ENCODE measurements at regions not wholly inside any gene's neighbourhood (a gene's known extent, or its start where the extent isn't known, plus 50 kb on each side); places are given as distances from the start of the nearest gene placed in this dataset.

- H3K4me2 ChIP-seq (ENCODE audit: low read depth, low read length, poor library complexity, severe bottlenecking): no peak overlapping the region
- H3K27me3 ChIP-seq (ENCODE audit: insufficient read depth, low read length, poor library complexity, severe bottlenecking): no peaks in the 10 kb centered on the region
- no peak overlapping the region for H3K4me3 ChIP-seq (ENCODE audit: low read length, poor library complexity, severe bottlenecking)
- no peaks in the 10 kb centered on the region for H3K36me3 ChIP-seq (ENCODE audit: insufficient read depth, low read length)
- H3F3A ChIP-seq (ENCODE audit: low read depth): no peaks in the 10 kb centered on the region
- TF ChIP-seq CTCF (conservative IDR thresholded peaks at IDR 0.05; ENCODE audit: low read length): no peak
- TF ChIP-seq EZH2phosphoT487 (IDR thresholded peaks at IDR 0.05; ENCODE audit: borderline replicate concordance): no peak
- no peaks in the 10 kb centered on the region for H3K4me1 ChIP-seq (ENCODE audit: insufficient read depth, low read length, poor library complexity, severe bottlenecking)
- H3K9ac ChIP-seq (ENCODE audit: low read depth, low read length, poor library complexity, severe bottlenecking): no peak overlapping the region
- H3K79me2 ChIP-seq (ENCODE audit: insufficient read depth, low read length): no peaks in the 10 kb centered on the region
- no peaks in the 10 kb centered on the region for H4K20me1 ChIP-seq (ENCODE audit: insufficient read depth, low read length, poor library complexity, severe bottlenecking)
- H3K9me3 ChIP-seq (ENCODE audit: insufficient read depth, low read depth, low read length): no peaks in the 10 kb centered on the region
- H3K9me2 ChIP-seq (replicated peaks; ENCODE audit: low read depth, low read length): no peaks in the 10 kb centered on the region
- no peak overlapping the region for H2AFZ ChIP-seq (ENCODE audit: low read length)
Observed at GRCh38 chr4:162282684-162283083, 118.9 kb upstream of the FSTL5 start.

- H3K9ac ChIP-seq (ENCODE audit: low read depth, low read length, poor library complexity, severe bottlenecking): no peak overlapping the region
- no peaks in the 10 kb centered on the region for H3F3A ChIP-seq (ENCODE audit: low read depth)
- no peaks in the 10 kb centered on the region for H3K9me2 ChIP-seq (replicated peaks; ENCODE audit: low read depth, low read length)
- TF ChIP-seq EZH2phosphoT487 (IDR thresholded peaks at IDR 0.05; ENCODE audit: borderline replicate concordance) (no peak), CTCF (conservative IDR thresholded peaks at IDR 0.05; ENCODE audit: low read length) (no peak)
- no peaks in the 10 kb centered on the region for H3K4me1 ChIP-seq (ENCODE audit: insufficient read depth, low read length, poor library complexity, severe bottlenecking)
- H3K27me3 ChIP-seq (ENCODE audit: insufficient read depth, low read length, poor library complexity, severe bottlenecking): no peaks in the 10 kb centered on the region
- H3K4me3 ChIP-seq (ENCODE audit: low read length, poor library complexity, severe bottlenecking): no peak overlapping the region
- no peak overlapping the region for H3K4me2 ChIP-seq (ENCODE audit: low read depth, low read length, poor library complexity, severe bottlenecking)
- no peak overlapping the region for H2AFZ ChIP-seq (ENCODE audit: low read length)
- no peaks in the 10 kb centered on the region for H4K20me1 ChIP-seq (ENCODE audit: insufficient read depth, low read length, poor library complexity, severe bottlenecking)
- no peaks in the 10 kb centered on the region for H3K79me2 ChIP-seq (ENCODE audit: insufficient read depth, low read length)
- H3K9me3 ChIP-seq (ENCODE audit: insufficient read depth, low read depth, low read length): no peaks in the 10 kb centered on the region
- H3K36me3 ChIP-seq (ENCODE audit: insufficient read depth, low read length): no peaks in the 10 kb centered on the region
Observed at GRCh38 chr4:162274354-162274753, 110.6 kb upstream of the FSTL5 start.

- Histone ChIP-seq H3K79me2 (ENCODE audit: insufficient read depth, low read length) (no peaks in the 10 kb centered on the region), H2AFZ (ENCODE audit: low read length) (no peak overlapping the region), H3K4me2 (ENCODE audit: low read depth, low read length, poor library complexity, severe bottlenecking) (no peak overlapping the region), H3K4me3 (ENCODE audit: low read length, poor library complexity, severe bottlenecking) (no peak overlapping the region), H3K4me1 (ENCODE audit: insufficient read depth, low read length, poor library complexity, severe bottlenecking) (no peaks in the 10 kb centered on the region), H3F3A (ENCODE audit: low read depth) (no peaks in the 10 kb centered on the region), H3K9ac (ENCODE audit: low read depth, low read length, poor library complexity, severe bottlenecking) (no peak overlapping the region), H3K9me2 (replicated peaks; ENCODE audit: low read depth, low read length) (no peaks in the 10 kb centered on the region), H4K20me1 (ENCODE audit: insufficient read depth, low read length, poor library complexity, severe bottlenecking) (no peaks in the 10 kb centered on the region), H3K36me3 (ENCODE audit: insufficient read depth, low read length) (no peaks in the 10 kb centered on the region), H3K27me3 (ENCODE audit: insufficient read depth, low read length, poor library complexity, severe bottlenecking) (no peaks in the 10 kb centered on the region), H3K9me3 (ENCODE audit: insufficient read depth, low read depth, low read length) (no peaks in the 10 kb centered on the region)
- no peak for TF ChIP-seq EZH2phosphoT487 (IDR thresholded peaks at IDR 0.05; ENCODE audit: borderline replicate concordance)
- TF ChIP-seq CTCF (conservative IDR thresholded peaks at IDR 0.05; ENCODE audit: low read length): no peak
Observed at GRCh38 chr4:162272215-162272614, 108.4 kb upstream of the FSTL5 start.

Measured in Loucy (cell line).